IMR-90 (cell line): ENCODE measurements at regions not wholly inside any gene's neighbourhood (a gene's known extent, or its start where the extent isn't known, plus 50 kb on each side); places are given as distances from the start of the nearest gene placed in this dataset.

Experiments
- ATAC-seq: fragments of 200-7000 bp; cut with Tn5 transposase; 2 replicates; pipeline ENCODE4 v1.9.1; 2020; ENCODE audit warnings: low read depth, mild to moderate bottlenecking, moderate library complexity
- BruUV-seq: library from RNA; stranded (reverse); fragments of 400-500 nt; replicated peaks from 2 replicates; lab custom pipeline; 2021; lab: Mats Ljungman, UMichigan
- CTCF ChIA-PET: fragments of 300-600 bp; formaldehyde crosslinking; extraction: SDS; loops from one replicate; lab custom pipeline; 2021; ENCODE audit warnings: antibody characterized with exemption; lab: Yijun Ruan, JAX
- POLR2A ChIA-PET: fragments of 300-600 bp; sonication (Branson Sonifier 250); formaldehyde crosslinking; loops from one replicate; lab custom pipeline; 2022; ENCODE audit warnings: antibody characterized with exemption; ENCODE audit not compliant: unreplicated experiment; lab: Charles Lee
- DNase-seq: peaks from one replicate; pipeline ENCODE4 v3.0.0; 2013
- H2AFZ ChIP-seq: replicated peaks from 2 replicates; pipeline ENCODE3; 2013; ENCODE audit warnings: low read length, mild to moderate bottlenecking; ENCODE audit not compliant: poor library complexity
- H2AK5ac ChIP-seq: 2 replicates; pipeline ENCODE4 v1.6.1; 2013; ENCODE audit warnings: low read depth, low read length, inconsistent platforms
- H2AK9ac ChIP-seq: replicated peaks from 2 replicates; pipeline ENCODE3; 2013; ENCODE audit warnings: mild to moderate bottlenecking, low read depth, low read length, moderate library complexity; ENCODE audit not compliant: poor library complexity
- H2BK120ac ChIP-seq: 2 replicates; pipeline ENCODE4 v1.6.1; 2013; ENCODE audit warnings: low read depth, low read length, inconsistent platforms
- H2BK15ac ChIP-seq: 3 replicates; pipeline ENCODE4 v1.6.1; 2013; ENCODE audit warnings: low read depth, low read length, inconsistent platforms
- H2BK20ac ChIP-seq: 2 replicates; pipeline ENCODE4 v1.6.1; 2013; ENCODE audit warnings: low read depth, mild to moderate bottlenecking, inconsistent platforms, low read length, moderate library complexity
- H2BK5ac ChIP-seq: 2 replicates; pipeline ENCODE4 v1.6.1; 2013; ENCODE audit warnings: mild to moderate bottlenecking, low read depth, low read length, inconsistent platforms; ENCODE audit not compliant: poor library complexity, severe bottlenecking
- H3K14ac ChIP-seq: replicated peaks from 2 replicates; pipeline ENCODE4 v1.6.1; 2013; ENCODE audit warnings: low read depth, low read length, inconsistent platforms
- H3K18ac ChIP-seq: 2 replicates; pipeline ENCODE4 v1.6.1; 2013; ENCODE audit warnings: low read depth, low read length, control low read depth
- H3K23ac ChIP-seq: 2 replicates; pipeline ENCODE4 v1.6.1; 2013; ENCODE audit warnings: low read depth, low read length, inconsistent platforms
- H3K27ac ChIP-seq: 2 replicates; pipeline ENCODE4 v1.5.1; 2013; ENCODE audit warnings: mild to moderate bottlenecking, control low read depth, low read length; ENCODE audit not compliant: insufficient read depth
- H3K27me3 ChIP-seq: 2 replicates; pipeline ENCODE4 v1.6.1; 2013; ENCODE audit warnings: low read length; ENCODE audit not compliant: control insufficient read depth, insufficient read depth
- H3K36me3 ChIP-seq: 2 replicates; pipeline ENCODE4 v1.6.1; 2013; ENCODE audit warnings: low read length, mixed read lengths; ENCODE audit not compliant: control insufficient read depth, insufficient read depth
- H3K4ac ChIP-seq: 2 replicates; pipeline ENCODE4 v1.6.1; 2013; ENCODE audit warnings: low read depth, low read length, inconsistent platforms
- H3K4me1 ChIP-seq: 2 replicates; pipeline ENCODE4 v1.6.1; 2013; ENCODE audit warnings: low read length, mixed read lengths; ENCODE audit not compliant: control insufficient read depth, insufficient read depth
- H3K4me2 ChIP-seq: 2 replicates; pipeline ENCODE4 v1.6.1; 2013; ENCODE audit warnings: low read depth, mild to moderate bottlenecking, control low read depth, low read length, moderate library complexity
- H3K4me3 ChIP-seq: 2 replicates; pipeline ENCODE4 v1.5.1; 2013; ENCODE audit warnings: low read depth, mild to moderate bottlenecking, control low read depth, low read length, moderate library complexity; ENCODE audit not compliant: insufficient read depth
- H3K56ac ChIP-seq: 2 replicates; pipeline ENCODE4 v1.6.1; 2013; ENCODE audit warnings: low read length, inconsistent platforms; ENCODE audit not compliant: insufficient read depth; ENCODE audit errors: extremely low read depth
- H3K79me1 ChIP-seq, 2 experiments: 2 replicates each; pipeline ENCODE4 v1.6.1; 2013; ENCODE audit warnings: low read length in 2 of 2, inconsistent platforms in 1 of 2, low read depth in 1 of 2
- H3K9ac ChIP-seq: 2 replicates; pipeline ENCODE4 v1.6.1; 2013; ENCODE audit warnings: low read depth, low read length, control low read depth
- H3K9me1 ChIP-seq: 2 replicates; pipeline ENCODE4 v1.6.1; 2013; ENCODE audit warnings: low read length, inconsistent platforms; ENCODE audit not compliant: insufficient read depth
- H3K9me3 ChIP-seq: 2 replicates; pipeline ENCODE4 v1.6.1; 2013; ENCODE audit warnings: low read length; ENCODE audit not compliant: control insufficient read depth, insufficient read depth
- H4K20me1 ChIP-seq: 2 replicates; pipeline ENCODE4 v1.6.1; 2013; ENCODE audit warnings: low read length, inconsistent platforms; ENCODE audit not compliant: insufficient read depth
- H4K5ac ChIP-seq: 2 replicates; pipeline ENCODE4 v1.6.1; 2013; ENCODE audit warnings: mild to moderate bottlenecking, low read depth, low read length, control low read depth
- H4K8ac ChIP-seq, 2 experiments: 2 replicates each; pipeline ENCODE4 v1.6.1; 2013; ENCODE audit warnings: low read depth in 2 of 2, low read length in 2 of 2, control low read depth in 1 of 2, inconsistent platforms in 1 of 2
- H4K91ac ChIP-seq: 2 replicates; pipeline ENCODE4 v1.6.1; 2013; ENCODE audit warnings: low read depth, low read length, inconsistent platforms; ENCODE audit not compliant: insufficient read depth
- BHLHE40 ChIP-seq: fragments of 150-350 bp; IDR thresholded peaks from 2 replicates; pipeline ENCODE4 v1.6.1; 2016; ENCODE audit warnings: mild to moderate bottlenecking, low read depth, low read length
- CEBPB ChIP-seq: IDR thresholded peaks from 2 replicates; pipeline ENCODE4 v1.6.1; 2012; ENCODE audit warnings: low read depth, low read length, improper control_type of control experiment
- CHD1 ChIP-seq: IDR thresholded peaks from 2 replicates; pipeline ENCODE4 v1.6.1; 2012; ENCODE audit warnings: low read depth, low read length, improper control_type of control experiment
- CTCF ChIP-seq: conservative IDR thresholded peaks from 2 replicates; pipeline ENCODE4 v1.5.1; 2012; ENCODE audit warnings: mild to moderate bottlenecking, low read depth, low read length, improper control_type of control experiment
- ELK1 ChIP-seq: fragments of 150-350 bp; IDR thresholded peaks from 2 replicates; pipeline ENCODE4 v1.6.1; 2016; ENCODE audit warnings: low read depth, mild to moderate bottlenecking, low read length, moderate library complexity, borderline replicate concordance
- FOS ChIP-seq: fragments of 150-350 bp; IDR thresholded peaks from 2 replicates; pipeline ENCODE4 v1.6.1; 2016; ENCODE audit warnings: low read depth, low read length
- MAZ ChIP-seq: IDR thresholded peaks from 2 replicates; pipeline ENCODE4 v1.6.1; 2012; ENCODE audit warnings: low read depth, mild to moderate bottlenecking, low read length, improper control_type of control experiment, moderate library complexity, borderline replicate concordance
- MXI1 ChIP-seq: IDR thresholded peaks from 2 replicates; pipeline ENCODE4 v1.6.1; 2012; ENCODE audit warnings: low read depth, mild to moderate bottlenecking, low read length, moderate library complexity, borderline replicate concordance
- NFE2L2 ChIP-seq: fragments of 150-350 bp; IDR thresholded peaks from 2 replicates; pipeline ENCODE4 v1.6.1; 2016; ENCODE audit warnings: low read depth, mild to moderate bottlenecking, low read length
- POLR2A ChIP-seq: IDR thresholded peaks from 2 replicates; pipeline ENCODE4 v1.6.1; 2012; ENCODE audit warnings: mild to moderate bottlenecking, low read depth, low read length
- RAD21 ChIP-seq: IDR thresholded peaks from 2 replicates; pipeline ENCODE4 v1.6.1; 2012; ENCODE audit warnings: low read length, improper control_type of control experiment
- RCOR1 ChIP-seq: IDR thresholded peaks from 2 replicates; pipeline ENCODE4 v1.6.1; 2012; ENCODE audit warnings: mild to moderate bottlenecking, low read length, improper control_type of control experiment; ENCODE audit not compliant: insufficient replicate concordance
- RFX5 ChIP-seq: IDR thresholded peaks from 2 replicates; pipeline ENCODE4 v1.8.0; 2012; ENCODE audit warnings: low read depth, mild to moderate bottlenecking, low read length, moderate library complexity
- SMC3 ChIP-seq: fragments of 150-350 bp; IDR thresholded peaks from 2 replicates; pipeline ENCODE4 v1.6.1; 2016; ENCODE audit warnings: low read depth, mild to moderate bottlenecking, antibody characterized with exemption, low read length, moderate library complexity
- dilution Hi-C: fragments of 300-500 bp; cut with HindIII; formaldehyde crosslinking; loops from one replicate; pipeline ENCODE4 v1.14.3; 2018; ENCODE audit warnings: low sequenced_read_pairs; ENCODE audit not compliant: unreplicated experiment
- in situ Hi-C: fragments of 300-500 bp; cut with MboI; formaldehyde crosslinking; loops from 3 replicates; pipeline ENCODE4 v1.14.3; 2019; ENCODE audit warnings: low sequenced_read_pairs, inconsistent platforms, mixed read lengths
- intact Hi-C: fragments of 100-400 bp; cut with micrococcal nuclease; formaldehyde crosslinking; loops from 2 replicates; pipeline ENCODE4 v1.10.0; 2022

- H2BK20ac ChIP-seq: no peak overlapping the region
- no peak overlapping the region for H3K4me2 ChIP-seq
- no peaks in the 10 kb centered on the region for H4K20me1 ChIP-seq
- H3K36me3 ChIP-seq: no peaks in the 10 kb centered on the region
- ChIA-PET POLR2A (no interaction called here), CTCF (no interaction called here)
- H3K27me3 ChIP-seq: no peaks in the 10 kb centered on the region
- no peak overlapping the region for H2AFZ ChIP-seq
- no peak overlapping the region for H4K8ac ChIP-seq
- H3K9ac ChIP-seq: no peak overlapping the region
- no peak overlapping the region for H2AK5ac ChIP-seq
- H2AK9ac ChIP-seq: no peak overlapping the region
- H3K4me3 ChIP-seq: no peak overlapping the region
- BruUV-seq: no TSS peak
- H2BK120ac ChIP-seq: no peak overlapping the region
- H3K18ac ChIP-seq: no peak overlapping the region
- no peak overlapping the region for H4K91ac ChIP-seq
- H3K27ac ChIP-seq: no peak overlapping the region
- H2BK15ac ChIP-seq: no peak overlapping the region
- intact Hi-C loops (no loop called here), in situ Hi-C loops (no loop called here), dilution Hi-C loops (no loop called here)
- H3K56ac ChIP-seq: no peak overlapping the region
- H3K79me1 ChIP-seq: no peaks in the 10 kb centered on the region
- no peak overlapping the region for H3K4ac ChIP-seq
- H3K9me1 ChIP-seq: no peaks in the 10 kb centered on the region
- no peak for ATAC-seq
- TF ChIP-seq POLR2A: no peak
- no peak for TF ChIP-seq BHLHE40
- no peak for TF ChIP-seq ELK1
- TF ChIP-seq RCOR1: no peak
- no peak for TF ChIP-seq CHD1
- TF ChIP-seq FOS: no peak
- no peak for TF ChIP-seq CEBPB
- TF ChIP-seq MAZ: no peak
- TF ChIP-seq MXI1: no peak
- no peak for TF ChIP-seq RAD21
- TF ChIP-seq SMC3: no peak
- no peak for TF ChIP-seq RFX5
- TF ChIP-seq NFE2L2: no peak
- TF ChIP-seq CTCF: no peak
- no peak for DNase-seq
- H2BK5ac ChIP-seq: no peak overlapping the region
- H3K9me3 ChIP-seq: no peaks in the 10 kb centered on the region
- H3K23ac ChIP-seq: no peak overlapping the region
- H3K4me1 ChIP-seq: no peaks in the 10 kb centered on the region
- no peak overlapping the region for H4K5ac ChIP-seq
- H3K14ac ChIP-seq: no peak overlapping the region
Observed at GRCh38 chr3:34174740-34175139, 376.3 kb downstream of the PDCD6IP start.
